VCaP (cell line): ENCODE measurements at regions not wholly inside any gene's neighbourhood (a gene's known extent, or its start where the extent isn't known, plus 50 kb on each side); places are given as distances from the start of the nearest gene placed in this dataset.

ENCODE experiments used
- H3K27ac ChIP-seq: fragments of 450-650 bp; 2 replicates; pipeline ENCODE4 v1.5.1; 2017
- CTCF ChIP-seq: fragments of 450-650 bp; conservative IDR thresholded peaks from 2 replicates; pipeline ENCODE4 v1.5.1; 2017; ENCODE audit warnings: mild to moderate bottlenecking, moderate library complexity

GRCh38 chr2:145190031-145190703 lies 670.2 kb upstream of the ZEB2 start:
- TF ChIP-seq CTCF = no peak
- H3K27ac ChIP-seq = no peak overlapping the region

GRCh38 chr2:145186303-145186702 lies 666.4 kb upstream of the ZEB2 start:
- no peak for TF ChIP-seq CTCF
- H3K27ac ChIP-seq = no peak overlapping the region

DNA sequence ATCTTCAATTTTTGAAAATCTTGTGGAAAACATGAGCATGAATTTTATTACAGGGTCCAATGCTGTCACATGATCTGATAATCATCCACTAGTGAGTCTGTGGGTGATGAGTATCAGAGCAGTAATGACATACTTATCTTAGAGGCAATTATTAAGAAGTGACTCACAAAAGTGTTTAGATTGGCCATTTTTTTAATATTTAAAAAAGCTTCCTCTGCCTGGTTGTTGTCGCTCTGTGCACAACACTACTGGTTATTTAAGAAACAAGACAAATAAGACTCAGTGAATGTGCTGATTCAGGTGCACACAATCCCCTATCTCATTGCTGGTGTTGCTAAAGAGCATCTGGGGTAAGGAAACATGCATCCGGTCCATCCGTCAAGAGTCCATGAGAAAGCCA lies 665.8 kb upstream of the ZEB2 start:
- TF ChIP-seq CTCF = no peak
- no peak overlapping the region for H3K27ac ChIP-seq

GRCh38 chr2:145184741-145185651 lies 665.1 kb upstream of the ZEB2 start:
- TF ChIP-seq CTCF = no peak
- H3K27ac ChIP-seq = no peak overlapping the region

GRCh38 chr2:145169285-145169684 lies 649.4 kb upstream of the ZEB2 start:
- TF ChIP-seq CTCF = no peak
- no peak overlapping the region for H3K27ac ChIP-seq

- TF ChIP-seq CTCF = no peak
- H3K27ac ChIP-seq = no peak overlapping the region
These were observed 648.2 kb upstream of the ZEB2 start for GRCh38 chr2:145168091-145168490.

- TF ChIP-seq CTCF = no peak
- H3K27ac ChIP-seq = no peak overlapping the region
These were observed 646.9 kb upstream of the ZEB2 start for GRCh38 chr2:145166731-145167302.
